ENCODE measurements at regions not wholly inside any gene's neighbourhood (a gene's known extent, or its start where the extent isn't known, plus 50 kb on each side); places are given as distances from the start of the nearest gene placed in this dataset.

GRCh38 chr15:62782896-62783295 lies 259.7 kb upstream of the TPM1 start:
- TF ChIP-seq, protein P1, sequence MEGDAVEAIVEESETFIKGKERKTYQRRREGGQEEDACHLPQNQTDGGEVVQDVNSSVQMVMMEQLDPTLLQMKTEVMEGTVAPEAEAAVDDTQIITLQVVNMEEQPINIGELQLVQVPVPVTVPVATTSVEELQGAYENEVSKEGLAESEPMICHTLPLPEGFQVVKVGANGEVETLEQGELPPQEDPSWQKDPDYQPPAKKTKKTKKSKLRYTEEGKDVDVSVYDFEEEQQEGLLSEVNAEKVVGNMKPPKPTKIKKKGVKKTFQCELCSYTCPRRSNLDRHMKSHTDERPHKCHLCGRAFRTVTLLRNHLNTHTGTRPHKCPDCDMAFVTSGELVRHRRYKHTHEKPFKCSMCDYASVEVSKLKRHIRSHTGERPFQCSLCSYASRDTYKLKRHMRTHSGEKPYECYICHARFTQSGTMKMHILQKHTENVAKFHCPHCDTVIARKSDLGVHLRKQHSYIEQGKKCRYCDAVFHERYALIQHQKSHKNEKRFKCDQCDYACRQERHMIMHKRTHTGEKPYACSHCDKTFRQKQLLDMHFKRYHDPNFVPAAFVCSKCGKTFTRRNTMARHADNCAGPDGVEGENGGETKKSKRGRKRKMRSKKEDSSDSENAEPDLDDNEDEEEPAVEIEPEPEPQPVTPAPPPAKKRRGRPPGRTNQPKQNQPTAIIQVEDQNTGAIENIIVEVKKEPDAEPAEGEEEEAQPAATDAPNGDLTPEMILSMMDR (IDR thresholded peaks at IDR 0.05; ENCODE audit: insufficient read depth, low read length), result no peak
- TF ChIP-seq SPI1 (IDR thresholded peaks at IDR 0.05; ENCODE audit: borderline replicate concordance, low read depth), result no peak
- no peak for TF ChIP-seq POLR2AphosphoS5 (IDR thresholded peaks at IDR 0.05; ENCODE audit: low read depth)
- TF ChIP-seq, protein P2, sequence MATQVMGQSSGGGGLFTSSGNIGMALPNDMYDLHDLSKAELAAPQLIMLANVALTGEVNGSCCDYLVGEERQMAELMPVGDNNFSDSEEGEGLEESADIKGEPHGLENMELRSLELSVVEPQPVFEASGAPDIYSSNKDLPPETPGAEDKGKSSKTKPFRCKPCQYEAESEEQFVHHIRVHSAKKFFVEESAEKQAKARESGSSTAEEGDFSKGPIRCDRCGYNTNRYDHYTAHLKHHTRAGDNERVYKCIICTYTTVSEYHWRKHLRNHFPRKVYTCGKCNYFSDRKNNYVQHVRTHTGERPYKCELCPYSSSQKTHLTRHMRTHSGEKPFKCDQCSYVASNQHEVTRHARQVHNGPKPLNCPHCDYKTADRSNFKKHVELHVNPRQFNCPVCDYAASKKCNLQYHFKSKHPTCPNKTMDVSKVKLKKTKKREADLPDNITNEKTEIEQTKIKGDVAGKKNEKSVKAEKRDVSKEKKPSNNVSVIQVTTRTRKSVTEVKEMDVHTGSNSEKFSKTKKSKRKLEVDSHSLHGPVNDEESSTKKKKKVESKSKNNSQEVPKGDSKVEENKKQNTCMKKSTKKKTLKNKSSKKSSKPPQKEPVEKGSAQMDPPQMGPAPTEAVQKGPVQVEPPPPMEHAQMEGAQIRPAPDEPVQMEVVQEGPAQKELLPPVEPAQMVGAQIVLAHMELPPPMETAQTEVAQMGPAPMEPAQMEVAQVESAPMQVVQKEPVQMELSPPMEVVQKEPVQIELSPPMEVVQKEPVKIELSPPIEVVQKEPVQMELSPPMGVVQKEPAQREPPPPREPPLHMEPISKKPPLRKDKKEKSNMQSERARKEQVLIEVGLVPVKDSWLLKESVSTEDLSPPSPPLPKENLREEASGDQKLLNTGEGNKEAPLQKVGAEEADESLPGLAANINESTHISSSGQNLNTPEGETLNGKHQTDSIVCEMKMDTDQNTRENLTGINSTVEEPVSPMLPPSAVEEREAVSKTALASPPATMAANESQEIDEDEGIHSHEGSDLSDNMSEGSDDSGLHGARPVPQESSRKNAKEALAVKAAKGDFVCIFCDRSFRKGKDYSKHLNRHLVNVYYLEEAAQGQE (IDR thresholded peaks at IDR 0.05; ENCODE audit: insufficient replicate concordance, low read depth), result no peak
